ENCODE measurements at regions not wholly inside any gene's neighbourhood (a gene's known extent, or its start where the extent isn't known, plus 50 kb on each side); places are given as distances from the start of the nearest gene placed in this dataset.
"Not testable (repeated sequence)": the region's sequence is repeated elsewhere in the genome, so short reads cannot be mapped to it uniquely, and the experiment has no call there.

DNA sequence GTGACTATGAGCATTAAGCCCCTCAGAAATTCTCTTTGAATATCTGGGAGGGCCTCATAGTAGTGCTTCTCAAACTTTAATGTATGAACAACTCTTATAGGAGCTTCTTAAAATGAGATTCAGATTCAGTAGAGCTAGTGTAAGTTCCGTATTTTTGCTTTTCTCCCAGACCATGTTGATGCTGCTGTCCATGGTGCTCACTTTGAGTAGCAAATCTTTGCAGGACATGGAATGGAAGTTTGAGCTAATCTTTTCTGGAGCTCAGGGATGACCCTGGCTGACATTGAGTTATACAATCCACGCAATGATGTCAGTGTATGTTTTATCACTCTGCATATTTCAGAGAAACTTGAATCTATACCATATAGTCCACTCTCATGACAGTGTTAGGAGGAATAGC lies 134.2 kb downstream of the OTOL1 start:
- no peak overlapping the region for H3K4me3 ChIP-seq (replicated peaks; ENCODE audit: low read depth, low read length)
- TF ChIP-seq, protein P1, sequence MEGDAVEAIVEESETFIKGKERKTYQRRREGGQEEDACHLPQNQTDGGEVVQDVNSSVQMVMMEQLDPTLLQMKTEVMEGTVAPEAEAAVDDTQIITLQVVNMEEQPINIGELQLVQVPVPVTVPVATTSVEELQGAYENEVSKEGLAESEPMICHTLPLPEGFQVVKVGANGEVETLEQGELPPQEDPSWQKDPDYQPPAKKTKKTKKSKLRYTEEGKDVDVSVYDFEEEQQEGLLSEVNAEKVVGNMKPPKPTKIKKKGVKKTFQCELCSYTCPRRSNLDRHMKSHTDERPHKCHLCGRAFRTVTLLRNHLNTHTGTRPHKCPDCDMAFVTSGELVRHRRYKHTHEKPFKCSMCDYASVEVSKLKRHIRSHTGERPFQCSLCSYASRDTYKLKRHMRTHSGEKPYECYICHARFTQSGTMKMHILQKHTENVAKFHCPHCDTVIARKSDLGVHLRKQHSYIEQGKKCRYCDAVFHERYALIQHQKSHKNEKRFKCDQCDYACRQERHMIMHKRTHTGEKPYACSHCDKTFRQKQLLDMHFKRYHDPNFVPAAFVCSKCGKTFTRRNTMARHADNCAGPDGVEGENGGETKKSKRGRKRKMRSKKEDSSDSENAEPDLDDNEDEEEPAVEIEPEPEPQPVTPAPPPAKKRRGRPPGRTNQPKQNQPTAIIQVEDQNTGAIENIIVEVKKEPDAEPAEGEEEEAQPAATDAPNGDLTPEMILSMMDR (IDR thresholded peaks at IDR 0.05; ENCODE audit: low read length, missing control alignments), result no peak
- DNase-seq (ENCODE audit: low read depth), result peak; percentile 4

DNA sequence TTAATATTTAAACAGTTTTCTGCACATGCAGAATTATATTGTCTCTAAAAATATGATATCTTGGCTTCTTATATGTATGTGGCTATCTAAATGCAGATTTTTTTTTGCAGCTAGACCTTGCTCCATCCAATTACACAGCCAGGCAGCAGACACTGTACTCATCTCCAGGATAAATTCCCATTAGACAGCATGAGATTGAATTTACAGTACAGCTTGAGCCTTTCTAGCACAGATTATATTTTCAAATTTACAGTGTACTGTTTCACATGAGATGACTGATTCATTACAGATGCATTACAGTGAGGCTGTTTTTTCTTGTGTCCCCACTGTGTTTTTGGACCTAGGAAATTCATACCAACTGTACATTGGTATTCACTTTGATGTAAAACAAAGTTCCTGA lies 134.9 kb downstream of the OTOL1 start:
- DNase-seq (ENCODE audit: low read depth), result no peak
- TF ChIP-seq, protein P1 (IDR thresholded peaks at IDR 0.05; ENCODE audit: low read length, missing control alignments), result no peak

DNA sequence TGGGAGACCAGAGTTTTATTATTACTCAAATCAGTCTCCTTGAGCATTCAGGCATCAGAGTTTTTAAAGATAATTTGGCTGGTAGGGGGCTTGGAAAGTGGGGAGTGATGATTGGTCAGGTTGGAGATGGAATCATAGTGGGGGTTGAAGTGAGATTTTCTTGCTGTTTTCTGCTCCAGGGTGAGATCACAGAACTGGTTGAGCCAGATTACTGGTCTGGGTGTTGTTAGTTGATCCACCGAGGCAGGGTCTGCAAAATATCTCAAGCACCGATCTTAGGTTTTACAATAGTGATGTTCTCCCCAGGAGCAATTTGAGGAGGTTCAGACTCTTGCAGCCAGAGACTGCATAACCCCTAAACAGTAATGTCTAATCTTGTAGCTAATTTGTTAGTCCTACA lies 141.0 kb downstream of the OTOL1 start:
- no peak for DNase-seq (ENCODE audit: low read depth)
- TF ChIP-seq, protein P1 (IDR thresholded peaks at IDR 0.05; ENCODE audit: low read length, missing control alignments), result no peak
- H3K4me3 ChIP-seq (replicated peaks; ENCODE audit: low read depth, low read length), result no peak overlapping the region

More for the DNA sequence above, 134.9 kb downstream of the OTOL1 start:
- H3K4me3 ChIP-seq (replicated peaks; ENCODE audit: low read depth, low read length), result no peak overlapping the region

DNA sequence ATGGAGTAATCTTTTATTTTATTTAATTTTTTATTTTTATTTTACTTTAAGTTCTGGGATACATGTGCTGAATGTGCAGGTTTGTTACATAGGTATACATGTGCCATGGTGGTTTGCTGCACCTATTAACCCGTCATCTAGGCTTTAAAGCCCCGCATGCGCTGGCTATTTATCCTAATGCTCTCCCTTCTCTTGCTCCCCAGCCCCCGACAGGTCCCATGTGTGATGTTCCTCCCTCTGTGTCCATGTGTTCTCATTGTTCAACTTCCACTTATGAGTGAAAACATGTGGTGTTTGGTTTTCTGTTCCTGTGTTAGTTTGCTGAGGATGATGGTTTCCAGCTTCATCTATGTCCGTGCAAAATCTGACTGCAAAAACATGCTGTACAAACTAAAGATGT lies 142.5 kb downstream of the OTOL1 start:
- DNase-seq (ENCODE audit: low read depth); H3K4me3 ChIP-seq (replicated peaks; ENCODE audit: low read depth, low read length): not testable (repeated sequence)

DNA sequence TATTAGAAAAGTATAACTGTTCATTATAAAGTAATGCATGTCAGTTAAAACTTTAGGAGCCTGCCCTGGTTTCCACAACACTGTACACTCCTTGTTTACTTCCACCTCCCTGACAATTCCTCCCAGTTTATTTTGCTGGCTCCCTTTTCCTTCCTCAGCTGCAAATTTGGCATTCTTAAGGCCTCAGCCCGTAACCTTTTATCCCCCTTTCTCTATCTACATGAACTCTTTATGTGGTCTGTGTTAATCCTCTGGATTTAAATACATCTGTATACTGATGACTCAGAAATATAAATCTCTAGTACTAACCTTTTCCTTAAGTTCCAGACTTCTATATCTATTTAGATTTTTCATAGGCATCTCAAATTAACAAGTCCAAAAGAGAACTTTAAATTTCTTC lies 143.6 kb downstream of the OTOL1 start:
- TF ChIP-seq, protein P1 (IDR thresholded peaks at IDR 0.05; ENCODE audit: low read length, missing control alignments), result no peak
- no peak for DNase-seq (ENCODE audit: low read depth)
- H3K4me3 ChIP-seq (replicated peaks; ENCODE audit: low read depth, low read length), result no peak overlapping the region

DNA sequence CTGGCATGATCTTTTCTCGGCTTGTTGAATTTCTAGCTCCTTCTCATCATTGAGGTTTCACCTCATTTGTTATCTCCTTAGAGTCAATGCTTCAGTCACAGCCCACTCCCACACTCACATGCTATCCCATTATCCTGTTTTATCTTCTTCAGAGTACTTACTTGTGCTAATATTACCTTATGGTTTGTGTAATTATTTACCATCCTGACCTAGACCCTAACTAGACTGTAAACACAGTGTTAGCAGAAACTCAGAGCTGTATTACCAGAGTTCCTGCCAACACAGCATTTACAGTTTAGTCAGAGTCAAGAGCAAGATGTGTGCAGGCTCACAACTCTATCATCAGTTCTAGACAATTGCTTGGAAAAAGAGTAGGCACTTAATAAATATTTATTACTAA lies 144.7 kb downstream of the OTOL1 start:
- no peak overlapping the region for H3K4me3 ChIP-seq (replicated peaks; ENCODE audit: low read depth, low read length)
- TF ChIP-seq, protein P1 (IDR thresholded peaks at IDR 0.05; ENCODE audit: low read length, missing control alignments), result no peak
- DNase-seq (ENCODE audit: low read depth), result no peak

DNA sequence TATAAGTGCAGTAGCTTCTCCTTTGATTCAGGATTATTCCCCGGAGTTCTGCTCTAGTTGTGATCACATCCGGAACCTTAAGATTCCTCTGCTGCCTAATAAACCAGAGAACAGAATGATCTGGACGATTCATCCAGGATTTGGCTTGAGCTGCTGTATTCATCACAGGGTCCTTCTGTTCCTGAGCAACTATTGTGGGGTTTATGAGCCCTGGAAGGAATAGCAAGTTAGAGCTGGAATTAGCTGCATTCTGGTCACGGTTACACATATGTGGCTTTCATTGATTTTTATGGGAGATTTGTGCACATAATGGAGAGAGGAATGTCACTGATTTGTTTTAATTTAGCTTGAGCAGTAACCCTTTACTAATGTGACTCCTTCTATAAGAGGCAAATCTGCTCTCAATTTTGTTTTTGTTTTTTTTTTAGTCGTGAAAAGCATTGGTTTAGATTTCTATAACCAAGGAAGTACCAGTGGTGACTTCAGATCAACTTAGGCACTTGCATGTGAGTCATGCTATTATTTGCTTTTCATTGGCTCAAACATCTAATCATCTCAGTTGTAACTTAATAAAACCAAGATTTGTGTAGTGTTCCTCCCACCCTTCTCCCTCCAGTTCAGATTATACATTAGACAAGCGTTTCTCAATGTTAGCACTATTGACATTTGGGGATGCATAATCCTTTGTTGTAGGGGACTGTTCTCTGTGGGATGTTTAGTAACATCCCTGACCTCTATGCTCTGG lies 148.5 kb downstream of the OTOL1 start:
- TF ChIP-seq, protein P1 (IDR thresholded peaks at IDR 0.05; ENCODE audit: low read length, missing control alignments), result no peak
- H3K4me3 ChIP-seq (replicated peaks; ENCODE audit: low read depth, low read length), result no peak overlapping the region
- no peak for DNase-seq (ENCODE audit: low read depth)
